DND-41 (cell line): ENCODE measurements at regions not wholly inside any gene's neighbourhood (a gene's known extent, or its start where the extent isn't known, plus 50 kb on each side); places are given as distances from the start of the nearest gene placed in this dataset.

Source experiments
- ATAC-seq: fragments of 200-7000 bp; cut with Tn5 transposase; 3 replicates; pipeline ENCODE4 v1.9.1; 2021; ENCODE audit warnings: low read depth; ENCODE audit not compliant: insufficient read depth
- DNase-seq: peaks from one replicate; pipeline ENCODE4 v3.0.0-alpha.2; 2020
- H2AFZ ChIP-seq: 2 replicates; pipeline ENCODE4 v1.6.0; 2012; ENCODE audit warnings: low read depth, low read length
- H3K27ac ChIP-seq: 2 replicates; pipeline ENCODE4 v1.5.1; 2012; ENCODE audit warnings: low read length, inconsistent platforms
- H3K27me3 ChIP-seq: fragments of 200-600 bp; sonication (generic); 2 replicates; pipeline ENCODE4 v1.6.0; 2012; ENCODE audit warnings: low read length, mild to moderate bottlenecking, inconsistent platforms; ENCODE audit not compliant: insufficient read depth, poor library complexity
- H3K36me3 ChIP-seq: 2 replicates; pipeline ENCODE4 v1.5.1; 2012; ENCODE audit warnings: low read length, inconsistent platforms; ENCODE audit not compliant: insufficient read depth
- H3K4me1 ChIP-seq: 2 replicates; pipeline ENCODE4 v1.5.1; 2012; ENCODE audit warnings: mild to moderate bottlenecking, low read length; ENCODE audit not compliant: insufficient read depth
- H3K4me2 ChIP-seq: 2 replicates; pipeline ENCODE4 v1.6.0; 2012; ENCODE audit warnings: mild to moderate bottlenecking, moderate library complexity, low read length, inconsistent platforms; ENCODE audit not compliant: insufficient read depth
- H3K4me3 ChIP-seq, 2 experiments: fragments of 200-600 bp in 1 of 2; shearing (Covaris generic) in 1 of 2; 2 replicates each; pipeline ENCODE4 v1.5.1; 2012 to 2016; ENCODE audit warnings: inconsistent platforms in 2 of 2, low read length in 2 of 2, mild to moderate bottlenecking in 2 of 2, low read depth in 1 of 2, moderate library complexity in 1 of 2
- H3K79me2 ChIP-seq: 2 replicates; pipeline ENCODE4 v1.6.0; 2012; ENCODE audit warnings: low read length, inconsistent platforms; ENCODE audit not compliant: insufficient read depth
- H3K9ac ChIP-seq: 2 replicates; pipeline ENCODE4 v1.6.0; 2012; ENCODE audit warnings: low read depth, mild to moderate bottlenecking, inconsistent platforms, low read length, moderate library complexity
- H3K9me3 ChIP-seq: 2 replicates; pipeline ENCODE4 v1.5.1; 2012; ENCODE audit warnings: low read length, moderate library complexity, mild to moderate bottlenecking, inconsistent platforms; ENCODE audit not compliant: insufficient read depth, severe bottlenecking
- H4K20me1 ChIP-seq: 2 replicates; pipeline ENCODE4 v1.6.0; 2012; ENCODE audit warnings: low read length; ENCODE audit not compliant: insufficient read depth
- CTCF ChIP-seq: IDR thresholded peaks from 2 replicates; pipeline ENCODE4 v1.5.1; 2012; ENCODE audit warnings: borderline replicate concordance, low read length, moderate library complexity, mild to moderate bottlenecking; ENCODE audit not compliant: poor library complexity, severe bottlenecking; ENCODE audit errors: extremely low read depth
- EZH2 ChIP-seq: IDR thresholded peaks from 3 replicates; pipeline ENCODE4 v1.6.1; 2012; ENCODE audit warnings: borderline replicate concordance, low read depth, mild to moderate bottlenecking, moderate library complexity, low read length, inconsistent platforms; ENCODE audit not compliant: severe bottlenecking

- Histone ChIP-seq H4K20me1 (0 out of 2 replicates have a peak, but pooled peaks cover 2% of the 10 kb centered on the region), H3K79me2 (no peaks in the 10 kb centered on the region), H3K27me3 (peaks cover 43% of the 10 kb centered on the region), H3K4me3 (no peak overlapping the region), H3K4me2 (no peak overlapping the region), H3K9ac (no peak overlapping the region), H2AFZ (no peak overlapping the region), H3K4me1 (no peaks in the 10 kb centered on the region), H3K9me3 (no peaks in the 10 kb centered on the region), H3K27ac (no peak overlapping the region), H3K36me3 (no peaks in the 10 kb centered on the region)
- DNase-seq, result no peak
- ATAC-seq, result no peak
- TF ChIP-seq EZH2, result no peak
- TF ChIP-seq CTCF, result no peak
These were observed 78.4 kb upstream of the NKD1 start for GRCh38 chr16:50469744-50470321.

GRCh38 chr16:50469121-50469743 is 79.0 kb upstream of the NKD1 start:
- Histone ChIP-seq H4K20me1 (0 out of 2 replicates have a peak, but pooled peaks cover 2% of the 10 kb centered on the region), H3K4me1 (no peaks in the 10 kb centered on the region), H3K27me3 (peaks cover 48% of the 10 kb centered on the region), H3K36me3 (no peaks in the 10 kb centered on the region), H2AFZ (no peak overlapping the region), H3K9ac (no peak overlapping the region), H3K9me3 (no peaks in the 10 kb centered on the region), H3K79me2 (no peaks in the 10 kb centered on the region), H3K27ac (no peak overlapping the region), H3K4me2 (no peak overlapping the region), H3K4me3 (no peak overlapping the region)
- ATAC-seq (no peak), DNase-seq (no peak)
- TF ChIP-seq EZH2 (no peak), CTCF (no peak)

- Histone ChIP-seq H4K20me1 (peaks cover 2% of the 10 kb centered on the region; the same call in 1 of the 2 replicates), H3K79me2 (no peaks in the 10 kb centered on the region), H3K9me3 (no peaks in the 10 kb centered on the region), H3K27me3 (peaks cover 52% of the 10 kb centered on the region), H3K4me2 (no peak overlapping the region), H3K27ac (no peak overlapping the region), H2AFZ (no peak overlapping the region), H3K4me1 (no peaks in the 10 kb centered on the region), H3K9ac (no peak overlapping the region), H3K4me3 (no peak overlapping the region), H3K36me3 (no peaks in the 10 kb centered on the region)
- no peak for TF ChIP-seq CTCF
- TF ChIP-seq EZH2, result no peak
- no peak for DNase-seq
- no peak for ATAC-seq
These were observed 79.5 kb upstream of the NKD1 start for GRCh38 chr16:50468749-50469078.
